Mesendoderm (in vitro differentiated cells): ENCODE measurements at regions not wholly inside any gene's neighbourhood (a gene's known extent, or its start where the extent isn't known, plus 50 kb on each side); places are given as distances from the start of the nearest gene placed in this dataset.

ENCODE experiments used
- DNase-seq: peaks from one replicate; pipeline ENCODE4 v3.0.0; 2013
- H2AK5ac ChIP-seq: 2 replicates; pipeline ENCODE4 v1.6.1; 2013; ENCODE audit warnings: low read length, inconsistent platforms
- H2BK120ac ChIP-seq: 2 replicates; pipeline ENCODE4 v1.6.1; 2013; ENCODE audit warnings: low read depth, mild to moderate bottlenecking, low read length, moderate library complexity, mixed read lengths
- H2BK15ac ChIP-seq: replicated peaks from 2 replicates; pipeline ENCODE4 v1.6.1; 2013; ENCODE audit warnings: low read depth, mild to moderate bottlenecking, moderate library complexity
- H2BK5ac ChIP-seq: 2 replicates; pipeline ENCODE4 v1.6.1; 2013; ENCODE audit warnings: low read length, inconsistent platforms
- H3K18ac ChIP-seq: 2 replicates; pipeline ENCODE4 v1.6.1; 2013; ENCODE audit warnings: mild to moderate bottlenecking, low read length, mixed read lengths
- H3K23ac ChIP-seq: one replicate; pipeline ENCODE4 v1.6.1; 2013; ENCODE audit warnings: low read length
- H3K27ac ChIP-seq: 2 replicates; pipeline ENCODE4 v1.5.1; 2013; ENCODE audit warnings: low read depth, mild to moderate bottlenecking, inconsistent platforms, low read length, moderate library complexity
- H3K27me3 ChIP-seq: 2 replicates; pipeline ENCODE4 v1.6.1; 2013; ENCODE audit warnings: low read length, control low read depth, mild to moderate bottlenecking, inconsistent platforms; ENCODE audit not compliant: insufficient read depth, poor library complexity
- H3K36me3 ChIP-seq: 2 replicates; pipeline ENCODE4 v1.6.1; 2013; ENCODE audit warnings: low read length, inconsistent platforms; ENCODE audit not compliant: control insufficient read depth, insufficient read depth
- H3K4ac ChIP-seq: one replicate; pipeline ENCODE4 v1.6.1; 2013; ENCODE audit warnings: low read depth, mild to moderate bottlenecking, low read length, moderate library complexity
- H3K4me1 ChIP-seq: 2 replicates; pipeline ENCODE4 v1.6.1; 2013; ENCODE audit warnings: low read depth, low read length, inconsistent platforms; ENCODE audit not compliant: control insufficient read depth
- H3K4me2 ChIP-seq: 2 replicates; pipeline ENCODE4 v1.6.1; 2013; ENCODE audit warnings: low read length
- H3K4me3 ChIP-seq: 2 replicates; pipeline ENCODE4 v1.5.1; 2013; ENCODE audit warnings: mild to moderate bottlenecking, low read length
- H3K56ac ChIP-seq: one replicate; pipeline ENCODE4 v1.6.1; 2013; ENCODE audit warnings: low read length
- H3K79me1 ChIP-seq: 2 replicates; pipeline ENCODE4 v1.6.1; 2013; ENCODE audit warnings: low read length, inconsistent platforms
- H3K79me2 ChIP-seq: 2 replicates; pipeline ENCODE4 v1.6.1; 2013; ENCODE audit warnings: mild to moderate bottlenecking, low read length; ENCODE audit not compliant: control insufficient read depth, insufficient read depth
- H3K9ac ChIP-seq: 2 replicates; pipeline ENCODE4 v1.6.1; 2013; ENCODE audit warnings: low read length, inconsistent platforms
- H4K5ac ChIP-seq: one replicate; pipeline ENCODE4 v1.6.1; 2013; ENCODE audit warnings: low read length
- H4K8ac ChIP-seq: one replicate; pipeline ENCODE4 v1.6.1; 2013; ENCODE audit warnings: low read depth, mild to moderate bottlenecking, control low read depth, low read length, moderate library complexity
- WGBS: extraction: QIAGEN DNeasy Blood & Tissue Kit; methylation state at CpG from one replicate; pipeline ENCODE4 v1.1.7; 2013; ENCODE audit warnings: low lambda C conversion rate, missing lambda C conversion rate; ENCODE audit not compliant: insufficient coverage; ENCODE audit errors: extremely low coverage; 5-methylcytosine and 5-hydroxymethylcytosine counted together

DNA sequence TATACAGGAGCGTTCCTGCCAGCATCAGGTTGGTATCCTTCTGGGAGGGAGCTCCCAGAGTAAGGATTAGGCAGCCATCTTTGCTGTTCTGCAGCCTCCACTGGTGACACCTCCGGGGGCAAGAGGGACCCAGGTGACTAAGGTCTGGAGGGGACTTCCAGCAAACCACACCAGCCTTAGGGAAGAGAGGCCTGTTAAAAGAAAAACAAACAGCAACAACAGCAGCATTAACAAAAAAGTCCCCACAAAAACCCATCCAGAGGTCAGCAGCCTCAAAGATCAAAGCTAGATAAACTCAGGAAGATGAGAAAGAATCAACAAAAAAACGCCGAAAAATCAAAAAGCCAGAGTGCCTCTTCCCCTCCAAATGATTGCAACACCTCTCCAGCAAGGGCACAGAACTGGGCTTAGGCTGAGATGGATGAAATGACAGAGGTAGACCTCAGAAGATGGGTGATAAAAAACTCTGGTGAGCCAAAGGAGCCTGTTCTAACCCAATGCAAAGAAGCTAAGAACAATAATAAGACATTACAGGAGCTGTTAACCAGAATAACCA lies 388.2 kb downstream of the SPATA31D1 start:
- no peaks in the 10 kb centered on the region for H3K36me3 ChIP-seq
- no CpG with 5 or more reads among the region's 4 CpGs for WGBS
- no peak overlapping the region for H3K23ac ChIP-seq
- no peak overlapping the region for H3K4ac ChIP-seq
- no peak for DNase-seq
- no peak overlapping the region for H3K18ac ChIP-seq
- H3K4me3 ChIP-seq: no peak overlapping the region
- H3K4me2 ChIP-seq: no peak overlapping the region
- H2BK15ac ChIP-seq: no peak overlapping the region
- no peaks in the 10 kb centered on the region for H3K27me3 ChIP-seq
- no peak overlapping the region for H4K5ac ChIP-seq
- H3K79me2 ChIP-seq: no peaks in the 10 kb centered on the region
- no peaks in the 10 kb centered on the region for H3K4me1 ChIP-seq
- no peak overlapping the region for H2AK5ac ChIP-seq
- H4K8ac ChIP-seq: no peak overlapping the region
- no peak overlapping the region for H2BK5ac ChIP-seq
- H3K9ac ChIP-seq: no peak overlapping the region
- H2BK120ac ChIP-seq: no peak overlapping the region
- no peak overlapping the region for H3K56ac ChIP-seq
- H3K27ac ChIP-seq: no peak overlapping the region
- H3K79me1 ChIP-seq: no peaks in the 10 kb centered on the region

DNA sequence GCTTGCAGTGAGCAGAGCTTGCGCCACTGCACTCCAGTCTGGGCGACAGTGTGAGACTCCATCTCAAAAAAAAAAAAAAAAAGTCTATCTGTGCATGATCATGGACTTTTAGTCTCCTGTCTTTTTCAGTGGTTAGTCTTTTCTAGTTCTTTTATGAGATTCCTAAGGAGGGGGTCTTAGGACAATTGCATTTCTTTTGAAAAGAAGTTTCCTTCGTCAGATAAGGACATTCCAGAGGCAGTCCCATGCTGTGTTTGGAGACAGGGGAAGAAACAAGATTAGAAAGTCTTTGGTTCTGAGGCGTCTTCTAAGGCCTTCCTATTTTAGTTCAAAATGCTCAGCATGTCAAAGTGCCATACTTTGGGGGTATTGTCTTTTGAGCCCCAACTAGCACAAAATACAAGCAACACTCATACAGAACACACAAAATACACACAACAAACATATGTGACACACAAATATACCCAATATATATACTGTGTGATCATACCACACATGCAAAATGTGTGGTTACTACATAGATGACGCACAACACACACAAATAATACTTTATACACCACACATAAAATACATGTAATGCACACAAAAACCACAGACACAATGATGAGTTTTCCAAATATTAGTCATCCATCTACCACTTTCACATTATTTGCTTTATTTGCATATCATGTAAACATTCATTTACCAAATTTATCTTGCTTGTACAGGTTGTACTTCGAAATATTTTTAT lies 394.5 kb downstream of the SPATA31D1 start:
- Histone ChIP-seq H3K4me2 (no peak overlapping the region), H2BK120ac (peak overlapping the region; percentile 61), H2BK5ac (peak overlapping the region; percentile 73), H3K4me1 (peaks cover 3% of the 10 kb centered on the region), H4K5ac (no peak overlapping the region), H3K27me3 (no peaks in the 10 kb centered on the region), H4K8ac (no peak overlapping the region), H3K23ac (no peak overlapping the region), H3K9ac (no peak overlapping the region), H3K4ac (no peak overlapping the region), H3K79me2 (no peaks in the 10 kb centered on the region), H3K36me3 (no peaks in the 10 kb centered on the region), H2BK15ac (no peak overlapping the region), H3K27ac (peak overlapping the region; percentile 70), H2AK5ac (peak overlapping the region; percentile 53), H3K79me1 (no peaks in the 10 kb centered on the region), H3K4me3 (no peak overlapping the region), H3K18ac (no peak overlapping the region), H3K56ac (peak overlapping the region; percentile 51)
- no CpG with 5 or more reads among the region's 6 CpGs for WGBS
- peak; percentile 95 for DNase-seq

DNA sequence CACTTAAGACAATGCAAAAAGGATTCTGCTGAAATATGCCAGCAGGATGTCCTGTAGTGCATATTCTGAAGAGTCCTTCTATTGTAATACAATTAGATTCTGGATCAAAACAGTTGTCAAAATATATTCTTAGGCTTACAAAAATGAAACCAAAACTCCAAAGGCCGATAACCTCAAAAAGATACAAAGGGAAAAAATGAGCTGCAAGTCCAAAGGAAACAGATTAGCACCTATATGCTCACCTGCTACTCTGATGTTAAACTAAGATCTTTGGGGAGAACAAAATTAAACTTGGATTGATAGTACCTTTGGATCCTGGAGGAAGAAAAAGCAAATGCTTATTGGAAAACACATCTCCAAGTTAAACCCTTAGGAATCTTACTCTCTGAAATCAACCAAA lies 397.1 kb downstream of the SPATA31D1 start:
- no peak overlapping the region for H4K8ac ChIP-seq
- H3K4ac ChIP-seq: no peak overlapping the region
- no peak overlapping the region for H3K27ac ChIP-seq
- DNase-seq: no peak
- H3K4me2 ChIP-seq: no peak overlapping the region
- H3K79me1 ChIP-seq: no peaks in the 10 kb centered on the region
- peaks cover 3% of the 10 kb centered on the region for H3K4me1 ChIP-seq
- no peak overlapping the region for H3K23ac ChIP-seq
- no peak overlapping the region for H4K5ac ChIP-seq
- H3K56ac ChIP-seq: no peak overlapping the region
- H2BK5ac ChIP-seq: no peak overlapping the region
- no CpG with 5 or more reads among the region's 1 CpG for WGBS
- no peak overlapping the region for H2BK15ac ChIP-seq
- no peaks in the 10 kb centered on the region for H3K36me3 ChIP-seq
- no peak overlapping the region for H3K4me3 ChIP-seq
- H3K27me3 ChIP-seq: no peaks in the 10 kb centered on the region
- H3K9ac ChIP-seq: no peak overlapping the region
- no peaks in the 10 kb centered on the region for H3K79me2 ChIP-seq
- H3K18ac ChIP-seq: no peak overlapping the region
- H2BK120ac ChIP-seq: no peak overlapping the region
- no peak overlapping the region for H2AK5ac ChIP-seq

DNA sequence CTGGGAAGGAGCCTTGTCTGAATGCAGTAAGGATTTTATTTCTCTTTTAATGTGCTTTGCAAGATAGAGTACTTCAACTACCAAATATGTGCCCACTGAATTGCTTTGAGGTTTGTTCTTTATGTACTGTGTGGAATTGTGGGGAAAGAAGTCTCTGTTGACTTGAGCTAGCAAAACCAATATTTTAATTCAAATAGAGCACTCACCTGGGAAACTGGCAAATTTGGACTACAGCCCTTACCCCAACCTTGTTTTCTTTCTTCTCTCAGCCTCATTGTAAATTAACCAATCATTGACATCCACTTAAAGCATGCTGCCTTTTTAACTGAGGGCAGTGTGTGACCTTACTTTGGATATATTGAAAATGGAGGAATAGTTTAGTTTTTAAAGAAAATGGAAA lies 409.0 kb downstream of the SPATA31D1 start:
- Histone ChIP-seq H3K4ac (no peak overlapping the region), H3K27me3 (no peaks in the 10 kb centered on the region), H4K8ac (no peak overlapping the region), H2BK15ac (no peak overlapping the region), H4K5ac (no peak overlapping the region), H3K79me1 (no peaks in the 10 kb centered on the region), H3K23ac (no peak overlapping the region), H2BK5ac (no peak overlapping the region), H3K4me2 (no peak overlapping the region), H3K9ac (no peak overlapping the region), H3K36me3 (no peaks in the 10 kb centered on the region), H3K4me3 (no peak overlapping the region), H3K56ac (no peak overlapping the region), H3K27ac (no peak overlapping the region), H2AK5ac (no peak overlapping the region), H3K4me1 (no peaks in the 10 kb centered on the region), H2BK120ac (no peak overlapping the region), H3K18ac (no peak overlapping the region), H3K79me2 (no peaks in the 10 kb centered on the region)
- no peak for DNase-seq

DNA sequence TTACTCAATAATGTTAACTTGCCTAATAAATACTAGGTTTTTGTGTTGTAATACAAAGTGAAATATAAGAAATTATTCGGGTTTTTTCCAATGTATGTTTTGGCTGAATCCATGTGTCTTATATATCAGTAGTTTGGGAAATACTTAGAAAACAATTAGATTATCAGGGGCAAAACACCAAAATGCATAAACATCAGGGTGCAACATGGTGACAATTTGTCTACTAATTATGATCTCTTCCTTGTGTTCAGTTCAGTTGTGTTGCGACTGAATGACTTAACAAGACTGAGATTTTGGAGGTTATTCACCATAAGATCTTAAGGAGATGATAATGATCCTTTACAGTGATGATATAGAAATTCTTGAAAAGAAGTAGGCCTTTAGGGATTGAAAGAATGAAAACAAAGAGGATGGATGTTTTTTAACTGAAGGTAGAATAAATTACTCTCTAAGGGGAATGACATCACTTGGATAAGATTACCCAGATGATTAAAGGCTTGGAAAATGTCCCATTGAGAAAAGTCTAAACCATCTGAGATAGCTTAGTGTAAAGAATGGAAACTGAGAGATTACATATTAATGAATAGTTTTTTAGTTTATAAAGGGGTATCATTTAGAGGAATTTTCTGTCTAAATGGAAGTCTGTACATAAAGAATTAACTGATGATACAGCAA lies 415.8 kb downstream of the SPATA31D1 start:
- Histone ChIP-seq H3K4me1 (no peaks in the 10 kb centered on the region), H3K27me3 (no peaks in the 10 kb centered on the region), H3K9ac (no peak overlapping the region), H2BK15ac (no peak overlapping the region), H3K4ac (no peak overlapping the region), H3K79me2 (no peaks in the 10 kb centered on the region), H2AK5ac (no peak overlapping the region), H3K23ac (no peak overlapping the region), H4K5ac (no peak overlapping the region), H3K27ac (no peak overlapping the region), H4K8ac (no peak overlapping the region), H2BK120ac (no peak overlapping the region), H3K79me1 (no peaks in the 10 kb centered on the region), H2BK5ac (no peak overlapping the region), H3K36me3 (no peaks in the 10 kb centered on the region), H3K4me3 (no peak overlapping the region), H3K4me2 (no peak overlapping the region), H3K18ac (no peak overlapping the region), H3K56ac (no peak overlapping the region)
- WGBS: no CpG with 5 or more reads among the region's 2 CpGs
- no peak for DNase-seq
